Dedifferentiated amniotic fluid mesenchymal stem cell (primary cell): ENCODE measurements at regions not wholly inside any gene's neighbourhood (a gene's known extent, or its start where the extent isn't known, plus 50 kb on each side); places are given as distances from the start of the nearest gene placed in this dataset.
"Not testable (repeated sequence)": the region's sequence is repeated elsewhere in the genome, so short reads cannot be mapped to it uniquely, and the experiment has no call there.

Experiments used
- DNase-seq: peaks from one replicate; pipeline ENCODE4 v3.0.0-alpha.2; 2016; ENCODE audit errors: extremely low spot score

DNA sequence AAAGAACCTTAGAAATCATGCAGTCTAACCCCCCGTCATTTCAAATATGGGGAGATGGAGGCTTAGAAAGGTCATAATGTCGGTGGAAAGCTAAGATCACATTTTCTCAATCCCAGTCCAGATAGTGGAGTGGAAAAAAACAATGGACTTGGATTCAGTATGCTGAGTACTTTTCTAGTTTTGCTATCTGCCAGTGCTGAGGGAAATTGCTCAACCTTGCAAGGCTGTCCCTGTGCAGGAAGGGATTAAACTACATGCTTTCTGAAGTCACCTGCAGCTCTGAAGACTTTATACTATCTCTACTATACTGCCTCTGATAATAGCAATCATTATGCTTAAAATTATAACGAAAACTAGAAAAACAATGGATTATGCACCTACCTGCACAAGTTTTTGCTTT, 272.8 kb downstream of the LRIG3 start:
- DNase-seq, result no peak

DNA sequence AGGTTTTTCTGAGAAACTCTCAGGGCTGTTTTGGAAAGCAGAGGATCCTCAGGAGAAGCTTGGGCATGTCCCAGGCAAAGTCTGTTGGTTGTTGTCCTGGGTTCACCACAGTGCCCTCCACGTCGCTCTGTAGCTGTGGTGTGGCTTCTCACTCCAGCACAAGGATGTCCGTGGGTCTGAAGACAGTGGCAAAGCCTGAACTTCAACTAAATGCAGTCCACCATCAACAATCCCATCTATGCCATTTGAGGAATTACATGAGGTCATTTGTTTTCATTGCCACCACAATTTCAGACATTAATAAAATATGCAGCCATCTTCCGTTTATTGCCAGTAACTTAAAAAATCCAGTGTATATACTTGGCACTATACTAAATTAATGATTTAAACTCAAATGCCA, 272.1 kb downstream of the LRIG3 start:
- DNase-seq, result no peak

DNA sequence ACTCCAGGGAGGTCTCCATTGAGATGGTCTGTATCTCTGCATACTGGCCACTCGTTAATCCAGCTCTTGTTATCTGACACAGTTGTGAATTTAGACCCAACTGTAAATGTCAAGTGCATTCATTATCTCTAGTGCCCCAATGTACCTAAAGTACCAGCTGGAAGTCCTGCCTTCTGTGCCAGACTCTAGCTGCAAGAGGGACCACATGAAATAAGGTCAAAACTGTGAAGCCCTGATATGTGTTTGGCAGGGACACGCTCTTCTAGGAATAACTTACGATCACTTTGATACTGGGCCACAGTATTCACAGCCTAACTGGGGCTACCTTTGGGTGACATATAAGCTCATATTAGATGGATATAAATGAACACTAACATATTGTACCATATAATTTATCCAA, 268.5 kb downstream of the LRIG3 start:
- no peak for DNase-seq

DNA sequence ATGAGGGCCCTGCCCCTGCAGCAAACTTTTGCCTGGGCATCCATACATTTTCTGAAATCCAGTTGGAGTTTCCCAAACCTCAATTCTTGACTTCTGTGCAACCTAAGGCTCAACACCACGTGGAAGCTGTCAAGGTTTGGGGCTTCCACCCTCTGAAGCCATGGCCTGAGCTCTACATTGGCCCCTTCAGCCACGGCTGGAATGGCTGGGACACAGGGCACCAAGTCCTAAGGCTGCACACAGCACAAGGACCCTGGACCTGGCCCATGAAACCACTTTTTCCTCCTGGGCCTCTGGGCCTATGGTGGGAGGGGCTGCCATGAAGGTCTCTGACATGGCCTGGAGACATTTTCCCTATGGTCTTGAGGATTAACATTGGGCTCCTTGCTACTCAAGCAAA, 266.3 kb downstream of the LRIG3 start:
- no peak for DNase-seq

DNA sequence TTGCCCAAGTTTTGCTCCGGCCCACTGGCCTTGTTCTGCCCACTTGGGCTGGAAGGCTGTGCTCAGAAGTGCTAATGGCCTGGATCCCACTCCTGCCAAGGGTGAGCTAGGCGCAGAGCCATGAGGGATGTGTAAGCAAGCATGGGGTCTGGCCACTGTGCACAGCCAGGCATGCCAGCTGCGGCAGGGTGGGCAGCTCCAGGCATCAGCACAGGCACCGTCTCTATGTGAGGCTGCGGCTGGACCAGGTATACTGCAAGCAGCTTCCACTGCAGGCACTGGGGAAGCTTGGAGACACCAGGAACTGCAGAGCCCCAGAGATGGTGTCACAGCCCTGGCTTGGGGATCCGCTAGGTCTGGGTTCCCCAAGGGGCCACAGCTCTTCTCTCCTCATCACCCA, 264.9 kb downstream of the LRIG3 start:
- DNase-seq, result no peak

DNA sequence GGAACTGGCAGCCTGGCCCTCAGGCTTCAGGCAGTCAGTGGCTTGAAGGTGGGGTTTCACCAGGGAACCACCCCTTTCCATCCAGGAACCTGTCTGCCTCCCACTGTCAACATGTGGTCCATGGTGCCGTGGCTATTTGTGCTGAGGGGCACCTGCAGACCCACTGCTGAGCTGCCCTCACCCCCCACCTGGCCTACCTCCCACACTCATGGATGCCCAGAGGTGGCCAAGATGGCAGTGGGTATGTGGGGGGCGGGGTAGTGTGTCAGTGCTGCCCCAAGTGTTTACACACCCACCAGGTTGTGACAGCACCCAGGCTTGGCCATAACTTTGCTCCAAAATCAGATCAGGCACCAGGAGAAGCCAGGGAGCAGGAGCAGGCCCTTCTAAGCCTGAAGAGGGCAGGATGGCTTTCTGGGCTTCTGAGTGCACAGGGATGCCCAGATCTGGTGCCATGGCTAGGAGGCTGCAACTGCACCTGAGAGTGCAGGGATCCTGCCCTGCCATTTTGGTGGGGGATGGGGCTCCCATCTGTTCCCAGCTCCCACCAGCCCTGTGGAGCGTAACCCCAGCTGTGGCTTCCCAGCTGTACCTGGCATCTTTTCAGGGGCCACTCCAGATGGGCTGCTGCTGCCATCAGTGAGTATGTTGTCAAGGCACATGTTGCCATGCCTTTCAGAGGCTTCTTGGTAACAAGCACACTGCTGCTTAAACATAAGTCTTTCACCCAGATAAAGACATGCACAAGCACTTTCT, 263.9 kb downstream of the LRIG3 start:
- no peak for DNase-seq

DNA sequence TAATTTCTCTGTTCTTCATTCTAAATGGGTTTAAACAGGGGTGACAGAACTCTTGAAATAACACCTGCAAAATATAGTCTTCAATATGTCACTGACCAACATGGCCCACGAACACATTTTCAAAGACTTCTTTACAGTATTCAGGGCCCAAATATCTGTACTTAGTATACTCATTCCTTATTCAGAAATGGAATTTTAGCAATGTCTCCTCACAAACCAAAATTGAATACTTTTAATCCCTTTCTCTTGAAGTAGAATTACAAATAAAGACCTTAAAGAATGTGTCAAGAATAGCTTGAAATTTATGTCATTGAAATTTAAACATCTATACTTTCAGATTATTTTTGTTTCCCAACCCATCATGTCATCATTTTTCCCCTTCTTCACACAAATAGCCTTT, 263.1 kb downstream of the LRIG3 start:
- no peak for DNase-seq

DNA sequence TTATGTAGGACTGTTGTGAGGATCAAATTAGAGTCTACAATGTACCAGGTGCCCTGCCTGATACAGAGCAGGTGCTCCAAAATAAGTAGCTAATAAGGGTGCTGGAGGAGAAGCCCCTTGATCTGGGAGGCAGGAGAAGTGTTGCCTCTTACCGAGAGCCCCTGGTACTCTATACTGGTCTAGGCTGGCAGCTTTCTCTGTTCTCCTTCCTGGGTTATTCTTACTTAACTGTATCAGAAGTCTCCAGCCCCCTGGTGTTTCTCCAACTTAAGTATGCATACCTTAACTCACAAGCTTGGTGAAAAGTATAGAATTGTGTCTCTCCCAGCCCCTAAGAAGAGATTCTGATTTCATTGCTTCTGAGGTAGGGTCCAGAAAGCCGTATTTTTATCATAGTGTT, 254.9 kb downstream of the LRIG3 start:
- no peak for DNase-seq

DNA sequence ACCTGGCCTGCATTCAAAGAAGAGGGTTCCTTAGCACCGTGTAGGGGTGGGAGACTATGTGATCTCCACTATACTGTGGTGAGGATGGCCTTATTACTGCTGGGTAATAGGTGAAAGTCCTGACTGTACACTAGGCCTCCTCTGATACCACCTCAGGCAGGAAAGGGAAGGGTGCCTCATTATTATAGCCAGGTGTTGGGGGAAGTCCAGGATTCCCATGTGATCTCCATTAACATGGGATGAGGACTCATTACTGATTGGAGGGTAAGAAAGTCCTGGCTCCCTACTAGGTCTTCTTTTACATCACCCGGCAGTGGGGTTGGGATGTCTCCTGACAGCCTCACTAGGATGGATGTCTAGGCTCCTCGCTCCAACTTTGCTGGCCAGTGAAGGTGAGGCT, 252.1 kb downstream of the LRIG3 start:
- DNase-seq, result no peak

DNA sequence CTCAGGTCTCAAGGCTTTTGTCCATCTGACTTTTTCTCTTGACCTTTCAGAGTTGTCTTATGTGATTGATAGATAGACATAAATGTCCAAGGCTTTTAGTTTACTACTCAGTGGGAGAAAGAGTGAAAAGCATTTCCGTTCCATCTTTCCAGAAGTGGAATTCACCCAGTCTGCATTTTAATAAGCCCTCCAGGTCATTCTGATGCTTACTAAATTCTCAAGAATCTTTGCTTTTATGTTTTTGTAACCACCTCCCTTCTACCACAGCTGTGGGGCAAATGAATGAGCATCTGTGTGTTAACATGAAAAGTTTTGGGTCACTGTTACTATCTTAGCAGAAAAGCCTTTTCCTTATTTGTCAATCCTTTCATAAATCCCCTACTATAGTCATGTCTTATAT, 251.4 kb downstream of the LRIG3 start:
- DNase-seq, result peak; percentile 46

DNA sequence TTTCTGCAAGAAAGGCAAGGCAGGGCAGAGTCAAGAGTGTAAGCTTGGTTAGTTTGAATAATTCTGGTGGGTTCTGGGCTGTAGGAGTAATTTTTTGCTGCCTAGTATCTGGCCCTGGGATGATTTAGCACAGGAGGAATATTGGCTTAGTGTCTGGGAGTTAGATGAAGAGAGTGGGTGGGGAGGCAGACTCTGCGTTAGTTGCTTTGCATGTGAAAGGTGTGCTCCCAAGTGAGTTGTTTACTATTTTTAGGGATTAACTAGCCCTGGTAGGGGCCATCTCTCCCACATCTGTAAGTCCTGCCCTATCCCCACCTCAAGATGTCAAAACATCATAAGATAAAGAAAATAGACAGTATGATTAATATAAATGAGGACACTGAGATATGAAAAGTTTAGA, 249.7 kb downstream of the LRIG3 start:
- DNase-seq, result no peak

DNA sequence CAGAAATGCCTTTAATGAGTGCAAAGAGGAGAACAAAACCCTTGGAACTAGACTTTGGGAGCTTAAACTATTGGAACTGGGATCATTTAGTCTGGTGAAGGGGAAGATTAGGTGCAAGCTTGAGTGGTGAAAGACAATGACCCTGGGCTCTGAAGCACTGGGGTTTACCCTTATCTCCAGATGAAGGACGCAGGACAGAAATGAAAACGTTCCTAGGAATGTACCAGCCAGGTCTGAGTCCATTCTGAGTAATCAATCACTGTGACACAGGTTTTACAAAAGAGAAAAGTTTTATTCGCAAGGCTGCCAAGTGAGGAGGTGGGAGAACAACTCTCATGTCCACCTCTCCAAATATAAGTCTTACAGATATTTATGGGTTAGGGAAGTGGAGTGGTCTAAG, 249.1 kb downstream of the LRIG3 start:
- DNase-seq, result no peak

DNA sequence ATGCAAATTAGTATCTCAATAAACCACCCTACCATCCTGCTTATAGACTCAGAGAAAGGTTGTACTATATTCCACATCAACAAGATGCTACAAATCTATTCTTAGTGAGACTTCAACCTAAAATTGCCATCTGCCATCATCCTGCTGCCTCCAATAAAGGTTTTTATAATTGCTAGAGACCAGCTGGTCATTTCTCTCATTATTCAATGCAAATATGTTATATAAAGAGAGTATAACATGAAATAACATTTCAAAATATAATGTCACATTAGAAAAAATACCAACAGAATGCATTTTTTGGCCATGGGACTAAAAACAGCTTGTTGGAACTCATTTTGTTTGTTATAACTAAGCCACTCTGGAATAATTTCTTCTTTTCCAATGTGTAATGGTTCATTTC, 247.3 kb downstream of the LRIG3 start:
- no peak for DNase-seq

DNA sequence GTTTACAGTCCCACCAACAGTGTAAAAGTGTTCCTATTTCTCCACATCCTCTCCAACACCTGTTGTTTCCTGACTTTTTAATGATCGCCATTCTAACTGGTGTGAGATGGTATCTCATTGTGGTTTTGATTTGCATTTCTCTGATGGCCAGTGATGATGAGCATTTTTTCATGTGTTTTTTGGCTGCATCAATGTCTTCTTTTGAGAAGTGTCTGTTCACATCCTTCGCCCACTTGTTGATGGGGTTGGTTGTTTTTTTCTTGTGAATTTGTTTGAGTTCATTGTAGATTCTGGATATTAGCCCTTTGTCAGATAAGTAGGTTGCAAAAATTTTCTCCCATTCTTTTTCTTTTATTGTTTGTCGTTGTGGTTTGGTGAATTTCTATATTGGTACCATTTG, 242.5 kb downstream of the LRIG3 start:
- not testable (repeated sequence) for DNase-seq

DNA sequence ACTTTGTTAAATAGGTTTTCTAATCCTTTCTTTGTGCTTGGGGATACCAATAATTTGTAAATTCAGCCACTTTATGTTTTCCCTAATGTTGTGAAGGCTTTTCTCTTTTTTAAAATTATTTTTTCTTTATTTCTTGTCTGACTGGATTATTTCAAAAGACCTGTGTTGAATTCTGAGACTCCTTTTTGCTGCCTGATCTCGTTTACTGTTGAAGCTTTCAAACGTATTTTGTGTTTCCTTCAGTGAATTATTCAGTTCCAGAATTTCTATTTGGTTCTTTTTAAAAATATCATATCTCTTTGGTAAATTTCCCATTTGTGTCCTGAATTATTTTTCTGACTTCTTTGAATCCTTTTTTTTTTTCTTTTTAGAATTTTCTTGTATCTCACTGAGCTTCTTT, 241.6 kb downstream of the LRIG3 start:
- no peak for DNase-seq

DNA sequence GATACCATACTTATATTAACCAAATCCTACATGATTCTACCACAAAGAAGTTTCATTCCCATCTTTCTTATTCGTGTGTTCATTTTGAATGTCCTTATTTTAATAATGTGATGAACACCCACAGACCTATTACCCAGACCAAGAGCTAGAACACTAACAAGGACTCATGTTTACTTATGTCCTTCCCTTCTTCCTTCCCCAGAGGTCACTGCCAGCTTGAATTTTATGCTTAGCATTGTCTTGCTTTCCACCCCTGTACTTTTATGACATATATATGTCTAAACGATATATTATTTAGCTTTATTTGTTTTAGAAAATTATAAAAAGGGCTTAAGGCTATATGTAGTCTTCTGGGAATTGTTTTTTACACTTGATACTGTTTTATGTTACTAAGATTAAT, 238.6 kb downstream of the LRIG3 start:
- no peak for DNase-seq

DNA sequence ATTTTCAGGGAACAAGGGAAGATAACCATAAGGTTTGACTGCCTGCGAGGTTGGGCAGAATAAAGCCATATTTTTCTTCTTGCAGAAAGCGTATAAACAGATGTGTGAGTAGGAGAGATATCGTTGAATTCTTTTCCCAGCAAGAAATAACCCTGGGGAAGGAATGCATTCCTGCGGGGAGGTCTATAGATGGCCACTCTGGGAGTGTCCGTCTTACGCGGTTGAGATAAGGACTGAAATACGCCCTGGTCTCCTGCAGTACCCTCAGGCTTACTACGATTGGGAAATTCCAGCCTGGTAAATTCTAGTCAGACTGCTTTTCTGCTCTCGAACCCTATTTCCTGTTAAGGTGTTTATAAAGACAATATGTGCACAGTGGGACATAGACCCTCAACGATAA, 225.0 kb downstream of the LRIG3 start:
- no peak for DNase-seq

DNA sequence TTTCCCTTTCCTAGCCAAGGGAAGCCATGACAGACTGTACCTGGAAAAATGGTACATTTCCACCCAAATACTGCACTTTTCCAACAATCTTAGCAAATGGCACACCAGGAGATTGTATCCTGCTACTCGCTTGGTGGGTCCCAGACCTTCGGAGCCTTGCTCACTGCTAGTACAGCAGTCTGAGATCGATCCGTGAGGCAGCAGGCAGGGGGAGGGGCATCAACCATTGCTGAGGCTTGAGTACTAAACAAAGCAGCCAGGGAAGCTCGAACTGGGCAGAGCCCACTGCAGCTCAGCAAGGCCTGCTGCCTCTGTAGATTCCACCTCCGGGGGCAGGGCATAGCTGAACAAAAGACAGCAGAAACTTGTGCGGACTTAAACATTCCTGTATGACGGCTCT, 218.8 kb downstream of the LRIG3 start:
- DNase-seq, result no peak

DNA sequence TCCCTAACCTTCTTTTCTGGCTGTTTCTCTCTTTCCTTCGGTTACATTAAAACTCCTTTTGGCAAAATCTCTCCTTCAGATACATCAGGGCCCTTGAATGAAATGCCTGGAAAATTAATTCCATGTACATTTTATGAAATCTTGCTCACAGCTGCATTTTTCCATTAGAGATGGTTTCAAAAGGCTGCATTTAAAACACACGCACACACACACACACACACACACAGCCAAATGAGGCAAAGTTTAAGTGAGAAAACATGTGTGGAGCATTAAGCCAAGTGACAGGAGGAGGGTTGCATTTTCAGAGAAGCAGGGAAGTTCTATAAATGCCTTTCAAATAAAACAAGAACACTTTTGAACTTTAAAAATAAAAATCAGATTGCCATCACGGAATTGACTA, 216.4 kb downstream of the LRIG3 start:
- peak; percentile 49 for DNase-seq

DNA sequence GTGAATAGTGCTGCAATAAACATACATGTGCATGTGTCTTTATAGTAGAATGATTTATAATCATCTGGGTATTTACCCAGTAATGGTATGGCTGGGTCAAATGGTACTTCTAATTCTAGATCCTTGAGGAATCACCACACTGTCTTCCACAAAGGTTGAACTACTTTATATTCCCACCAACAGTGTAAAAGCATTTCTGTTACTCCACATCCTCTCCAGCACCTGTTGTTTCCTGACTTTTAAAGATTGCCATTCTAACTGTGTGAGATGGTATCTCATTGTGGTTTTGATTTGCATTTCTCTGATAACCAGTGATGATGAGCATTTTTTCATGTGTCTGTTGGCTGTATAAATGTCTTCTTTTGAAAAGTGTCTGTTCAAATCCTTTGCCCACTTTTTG, 215.5 kb downstream of the LRIG3 start:
- not testable (repeated sequence) for DNase-seq

DNA sequence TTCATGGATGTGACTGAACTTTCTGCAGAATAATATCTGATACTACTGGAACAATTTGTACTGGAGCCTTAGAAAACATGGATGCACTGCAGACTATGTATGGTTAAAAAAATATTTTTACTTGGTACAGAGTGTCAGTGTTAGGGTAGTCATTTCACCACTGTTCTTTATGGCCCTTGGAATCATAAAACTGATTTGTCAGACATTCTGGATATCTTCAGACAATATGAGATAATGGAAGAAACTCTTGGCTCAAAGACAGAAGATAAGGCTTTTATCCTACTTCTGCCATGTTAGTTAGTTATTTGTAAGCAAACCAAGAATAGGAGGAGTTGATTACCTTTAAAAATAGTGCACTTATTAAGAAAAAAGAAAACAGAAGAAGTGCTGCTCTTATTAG, 209.4 kb downstream of the LRIG3 start:
- no peak for DNase-seq

DNA sequence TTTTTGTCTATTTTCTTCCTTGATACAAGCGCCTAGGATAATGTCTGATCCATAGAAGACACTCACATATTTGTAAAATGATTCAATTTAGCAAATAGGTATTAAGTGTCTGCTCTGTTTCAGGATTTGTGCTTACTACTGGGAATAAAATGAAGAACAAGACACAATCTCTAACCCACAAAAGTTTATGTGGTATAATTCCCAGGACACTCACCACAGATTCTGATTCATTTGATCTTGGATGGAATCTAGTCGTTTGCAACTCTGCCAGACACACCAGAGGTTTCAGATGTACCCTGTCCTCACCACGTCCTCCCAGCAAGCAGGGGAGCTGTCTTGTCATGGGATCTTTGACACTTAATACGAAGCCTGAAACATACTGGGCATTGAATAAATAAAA, 208.3 kb downstream of the LRIG3 start:
- no peak for DNase-seq

DNA sequence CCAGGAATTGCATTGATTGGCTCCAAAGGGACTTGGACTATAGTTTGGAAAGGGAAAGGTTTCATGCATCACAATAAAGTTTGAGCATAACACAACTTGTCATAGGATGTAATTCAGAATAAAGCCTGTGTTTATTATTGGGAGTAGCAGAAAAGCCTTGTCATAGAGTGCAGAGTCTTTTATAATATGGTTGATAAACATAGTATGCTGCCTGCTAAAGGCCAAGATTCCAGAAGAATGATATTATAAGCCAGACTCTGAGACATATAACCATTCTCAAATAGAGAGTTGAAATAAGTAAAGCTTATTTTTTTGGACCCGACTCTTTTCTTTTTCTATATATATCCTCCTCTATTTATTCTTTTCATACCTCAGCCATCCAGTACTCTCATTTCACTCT, 207.3 kb downstream of the LRIG3 start:
- DNase-seq, result no peak

DNA sequence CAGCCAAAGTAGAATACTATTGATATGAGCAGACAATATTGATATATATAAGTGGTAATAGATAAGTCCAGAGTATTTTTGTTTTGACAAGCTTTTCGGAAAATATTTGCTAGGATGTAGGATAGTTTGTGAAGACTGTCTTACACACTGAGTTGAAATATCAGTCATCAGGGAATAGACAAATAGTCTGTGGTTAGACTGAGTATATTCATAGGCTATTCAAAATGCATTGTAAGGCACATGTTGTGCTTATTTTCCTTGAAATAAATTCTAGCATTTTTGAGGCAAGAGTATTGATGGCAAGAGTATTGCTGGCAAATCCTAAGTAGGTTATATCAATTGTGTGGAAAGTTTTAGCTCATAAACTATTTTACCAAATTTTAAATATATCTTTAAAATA, 201.1 kb downstream of the LRIG3 start:
- DNase-seq, result no peak
